ENCODE measurements at regions not wholly inside any gene's neighbourhood (a gene's known extent, or its start where the extent isn't known, plus 50 kb on each side); places are given as distances from the start of the nearest gene placed in this dataset.

DNA sequence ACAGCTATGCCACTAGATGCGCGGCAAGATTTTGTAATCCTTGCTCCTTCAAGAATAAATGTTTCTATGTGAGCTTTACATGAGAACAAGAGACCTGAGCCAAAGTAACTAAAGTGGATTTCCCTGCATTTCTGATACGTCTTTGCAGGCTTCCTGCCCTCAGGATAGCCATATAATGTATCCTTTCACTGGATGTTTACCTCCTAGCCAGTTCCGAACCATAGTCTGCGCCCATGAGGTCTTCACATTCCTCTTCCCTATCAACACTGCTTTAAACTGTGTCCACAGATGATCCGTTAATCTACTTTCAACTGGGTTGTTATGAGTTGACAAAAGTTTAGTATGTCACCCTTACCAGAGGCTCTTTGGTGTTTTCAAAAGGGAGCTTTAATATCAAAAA is 1889.1 kb upstream of the AGA start:
- TF ChIP-seq KAT2B (IDR thresholded peaks at IDR 0.05; ENCODE audit: borderline replicate concordance, low read depth, low read length) = no peak
- no peak for TF ChIP-seq ZNF513 (CRISPR knock-in tag; conservative IDR thresholded peaks at IDR 0.05)
- TF ChIP-seq POLR2A (IDR thresholded peaks at IDR 0.05; ENCODE audit: insufficient read depth in 1 of 2, low read depth in 2 of 2, low read length in 2 of 2) = no peak
- no peak for TF ChIP-seq MEF2D (CRISPR knock-in tag; IDR thresholded peaks at IDR 0.05)
- no peak for TF ChIP-seq TCF12 (IDR thresholded peaks at IDR 0.05)
- TF ChIP-seq TCF12 (CRISPR knock-in tag; IDR thresholded peaks at IDR 0.05) = no peak
- TF ChIP-seq, protein P1, sequence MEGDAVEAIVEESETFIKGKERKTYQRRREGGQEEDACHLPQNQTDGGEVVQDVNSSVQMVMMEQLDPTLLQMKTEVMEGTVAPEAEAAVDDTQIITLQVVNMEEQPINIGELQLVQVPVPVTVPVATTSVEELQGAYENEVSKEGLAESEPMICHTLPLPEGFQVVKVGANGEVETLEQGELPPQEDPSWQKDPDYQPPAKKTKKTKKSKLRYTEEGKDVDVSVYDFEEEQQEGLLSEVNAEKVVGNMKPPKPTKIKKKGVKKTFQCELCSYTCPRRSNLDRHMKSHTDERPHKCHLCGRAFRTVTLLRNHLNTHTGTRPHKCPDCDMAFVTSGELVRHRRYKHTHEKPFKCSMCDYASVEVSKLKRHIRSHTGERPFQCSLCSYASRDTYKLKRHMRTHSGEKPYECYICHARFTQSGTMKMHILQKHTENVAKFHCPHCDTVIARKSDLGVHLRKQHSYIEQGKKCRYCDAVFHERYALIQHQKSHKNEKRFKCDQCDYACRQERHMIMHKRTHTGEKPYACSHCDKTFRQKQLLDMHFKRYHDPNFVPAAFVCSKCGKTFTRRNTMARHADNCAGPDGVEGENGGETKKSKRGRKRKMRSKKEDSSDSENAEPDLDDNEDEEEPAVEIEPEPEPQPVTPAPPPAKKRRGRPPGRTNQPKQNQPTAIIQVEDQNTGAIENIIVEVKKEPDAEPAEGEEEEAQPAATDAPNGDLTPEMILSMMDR (CRISPR knock-in tag; IDR thresholded peaks at IDR 0.05) = no peak
- no peak for TF ChIP-seq ZNF768 (CRISPR knock-in tag; IDR thresholded peaks at IDR 0.05)
- TF ChIP-seq HOXA9 (CRISPR knock-in tag; IDR thresholded peaks at IDR 0.05; ENCODE audit: borderline replicate concordance) = no peak
- TF ChIP-seq TOE1 (CRISPR knock-in tag; IDR thresholded peaks at IDR 0.05) = no peak
- no peak for TF ChIP-seq ZNF879 (CRISPR knock-in tag; IDR thresholded peaks at IDR 0.05)
- TF ChIP-seq, protein P2, sequence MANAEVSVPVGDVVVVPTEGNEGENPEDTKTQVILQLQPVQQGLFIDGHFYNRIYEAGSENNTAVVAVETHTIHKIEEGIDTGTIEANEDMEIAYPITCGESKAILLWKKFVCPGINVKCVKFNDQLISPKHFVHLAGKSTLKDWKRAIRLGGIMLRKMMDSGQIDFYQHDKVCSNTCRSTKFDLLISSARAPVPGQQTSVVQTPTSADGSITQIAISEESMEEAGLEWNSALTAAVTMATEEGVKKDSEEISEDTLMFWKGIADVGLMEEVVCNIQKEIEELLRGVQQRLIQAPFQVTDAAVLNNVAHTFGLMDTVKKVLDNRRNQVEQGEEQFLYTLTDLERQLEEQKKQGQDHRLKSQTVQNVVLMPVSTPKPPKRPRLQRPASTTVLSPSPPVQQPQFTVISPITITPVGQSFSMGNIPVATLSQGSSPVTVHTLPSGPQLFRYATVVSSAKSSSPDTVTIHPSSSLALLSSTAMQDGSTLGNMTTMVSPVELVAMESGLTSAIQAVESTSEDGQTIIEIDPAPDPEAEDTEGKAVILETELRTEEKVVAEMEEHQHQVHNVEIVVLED (CRISPR knock-in tag; IDR thresholded peaks at IDR 0.05; ENCODE audit: borderline replicate concordance) = no peak
- no peak for TF ChIP-seq POLR2AphosphoS5 (IDR thresholded peaks at IDR 0.05; ENCODE audit: low read depth, low read length)
- TF ChIP-seq GABPA (IDR thresholded peaks at IDR 0.05; ENCODE audit: low read depth, low read length) = no peak
- TF ChIP-seq GABPA (CRISPR knock-in tag; IDR thresholded peaks at IDR 0.05; ENCODE audit: low read depth) = no peak

Measured in HepG2 (cell line).